ENCODE measurements at regions not wholly inside any gene's neighbourhood (a gene's known extent, or its start where the extent isn't known, plus 50 kb on each side); places are given as distances from the start of the nearest gene placed in this dataset.
"Not testable (repeated sequence)": the region's sequence is repeated elsewhere in the genome, so short reads cannot be mapped to it uniquely, and the experiment has no call there.

GRCh38 chr10:71092812-71093401, 119.5 kb upstream of the UNC5B start:
- no peak for DNase-seq
- intact Hi-C loops (cut with DNase I): no loop called here

GRCh38 chr10:71093531-71093930, 118.8 kb upstream of the UNC5B start:
- intact Hi-C loops (cut with DNase I): no loop called here
- DNase-seq: no peak

- DNase-seq: no peak
- intact Hi-C loops (cut with DNase I): no loop called here
Observed at GRCh38 chr10:71094712-71095390, 117.5 kb upstream of the UNC5B start.

GRCh38 chr10:71099731-71100361, 112.5 kb upstream of the UNC5B start:
- intact Hi-C loops (cut with DNase I): no loop called here

GRCh38 chr10:71103961-71104360, 108.4 kb upstream of the UNC5B start:
- no peak for DNase-seq
- intact Hi-C loops (cut with DNase I): no loop called here

More at GRCh38 chr10:71099731-71100361, 112.5 kb upstream of the UNC5B start:
- DNase-seq: no peak

- intact Hi-C loops (cut with DNase I); DNase-seq: not testable (repeated sequence)
Observed at GRCh38 chr10:71106151-71106550, 106.2 kb upstream of the UNC5B start.

- DNase-seq; intact Hi-C loops (cut with DNase I): not testable (repeated sequence)
Observed at GRCh38 chr10:71107117-71107516, 105.3 kb upstream of the UNC5B start.

GRCh38 chr10:71108042-71108441, 104.3 kb upstream of the UNC5B start:
- intact Hi-C loops (cut with DNase I); DNase-seq: not testable (repeated sequence)

GRCh38 chr10:71112138-71112785, 100.1 kb upstream of the UNC5B start:
- intact Hi-C loops (cut with DNase I): no loop called here
- no peak for DNase-seq

GRCh38 chr10:71116426-71116825, 95.9 kb upstream of the UNC5B start:
- DNase-seq: no peak
- intact Hi-C loops (cut with DNase I): no loop called here

GRCh38 chr10:71117589-71117988, 94.8 kb upstream of the UNC5B start:
- DNase-seq; intact Hi-C loops (cut with DNase I): not testable (repeated sequence)

- no peak for DNase-seq
- intact Hi-C loops (cut with DNase I): no loop called here
Observed at GRCh38 chr10:71123023-71123422, 89.3 kb upstream of the UNC5B start.

- intact Hi-C loops (cut with DNase I): no loop called here
- no peak for DNase-seq
Observed at GRCh38 chr10:71124921-71125748, 87.2 kb upstream of the UNC5B start.

GRCh38 chr10:71125749-71126107, 86.6 kb upstream of the UNC5B start:
- DNase-seq: no peak

GRCh38 chr10:71126432-71126831, 85.9 kb upstream of the UNC5B start:
- intact Hi-C loops (cut with DNase I): no loop called here
- no peak for DNase-seq

More at GRCh38 chr10:71125749-71126107, 86.6 kb upstream of the UNC5B start:
- intact Hi-C loops (cut with DNase I): no loop called here

GRCh38 chr10:71127104-71127503, 85.3 kb upstream of the UNC5B start:
- intact Hi-C loops (cut with DNase I): no loop called here
- DNase-seq: no peak

GRCh38 chr10:71127773-71128172, 84.6 kb upstream of the UNC5B start:
- intact Hi-C loops (cut with DNase I): no loop called here
- no peak for DNase-seq

- DNase-seq: no peak
- intact Hi-C loops (cut with DNase I): no loop called here
Observed at GRCh38 chr10:71128311-71128980, 83.9 kb upstream of the UNC5B start.

- DNase-seq: no peak
Observed at GRCh38 chr10:71131096-71131495, 81.3 kb upstream of the UNC5B start.

GRCh38 chr10:71131508-71132088, 80.8 kb upstream of the UNC5B start:
- intact Hi-C loops (cut with DNase I): no loop called here
- no peak for DNase-seq

More at GRCh38 chr10:71131096-71131495, 81.3 kb upstream of the UNC5B start:
- intact Hi-C loops (cut with DNase I): no loop called here
